GM18873 (cell line): ENCODE measurements at regions not wholly inside any gene's neighbourhood (a gene's known extent, or its start where the extent isn't known, plus 50 kb on each side); places are given as distances from the start of the nearest gene placed in this dataset.
"Not testable (repeated sequence)": the region's sequence is repeated elsewhere in the genome, so short reads cannot be mapped to it uniquely, and the experiment has no call there.

Source experiments
- ATAC-seq: cut with Tn5 transposase; IDR thresholded peaks from one replicate; pipeline ENCODE4 v1.9.1; 2021; ENCODE audit warnings: mild to moderate bottlenecking, moderate library complexity, moderate number of reproducible peaks; ENCODE audit not compliant: unreplicated experiment, low FRiP score

- ATAC-seq, result not testable (repeated sequence)
These were observed 116.1 kb downstream of the OR4M2 start for GRCh38 chr15:22196423-22196822.

DNA sequence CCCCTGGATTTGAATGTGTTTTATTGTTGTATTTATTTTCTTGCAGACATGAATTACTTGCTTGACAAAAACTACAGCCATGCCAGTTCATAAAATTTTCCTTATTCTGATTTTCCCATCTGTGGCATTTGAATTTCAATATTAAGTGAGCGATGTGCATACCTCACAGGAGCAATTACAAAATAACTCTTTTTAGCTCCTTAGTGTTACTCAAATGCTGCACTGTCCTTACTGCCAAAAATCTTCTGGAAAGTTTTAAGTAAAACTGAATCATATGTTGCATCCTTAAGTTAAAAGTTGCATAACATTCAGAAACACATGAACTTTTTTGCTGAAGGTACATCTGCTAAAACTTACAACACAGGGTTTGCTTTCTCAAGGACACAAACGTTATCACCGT, 120.1 kb downstream of the OR4M2 start:
- ATAC-seq, result not testable (repeated sequence)

DNA sequence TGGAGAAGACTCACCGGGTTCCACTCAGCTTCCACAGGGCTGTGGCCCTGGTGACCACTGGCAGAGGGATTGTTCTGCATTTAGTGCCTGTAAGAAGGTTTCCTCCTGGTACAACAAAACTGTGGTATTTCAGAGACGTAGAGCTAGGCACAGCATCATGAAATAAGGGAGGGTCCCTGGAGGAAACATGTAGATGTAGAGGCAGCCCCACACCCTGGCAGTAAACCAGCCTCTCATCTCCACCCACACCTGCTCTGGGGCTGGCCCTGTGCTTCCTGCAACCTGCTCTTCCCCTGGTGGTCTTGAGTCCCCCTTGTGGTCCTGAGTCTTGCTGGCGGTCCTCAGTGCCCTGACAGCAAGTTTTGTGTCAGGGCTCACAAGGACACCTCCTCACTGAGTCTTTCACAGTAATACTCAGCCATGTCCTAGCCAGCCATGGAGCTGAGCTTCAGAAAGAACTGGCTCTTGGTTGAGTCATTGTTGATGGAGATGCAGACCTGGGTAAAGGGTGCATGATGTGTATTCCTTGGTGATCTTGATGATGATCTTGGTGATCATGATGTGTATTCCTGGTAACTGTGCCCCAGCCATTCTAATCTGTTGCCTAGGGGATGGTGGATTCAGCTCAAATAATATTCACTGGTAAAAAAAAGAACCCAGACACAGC, 121.8 kb downstream of the OR4M2 start:
- not testable (repeated sequence) for ATAC-seq

GRCh38 chr15:22203208-22203607, 122.9 kb downstream of the OR4M2 start:
- not testable (repeated sequence) for ATAC-seq

- ATAC-seq, result not testable (repeated sequence)
These were observed 128.8 kb downstream of the OR4M2 start for GRCh38 chr15:22209086-22209485.

GRCh38 chr15:22222596-22222995, 142.3 kb downstream of the OR4M2 start:
- ATAC-seq, result not testable (repeated sequence)

DNA sequence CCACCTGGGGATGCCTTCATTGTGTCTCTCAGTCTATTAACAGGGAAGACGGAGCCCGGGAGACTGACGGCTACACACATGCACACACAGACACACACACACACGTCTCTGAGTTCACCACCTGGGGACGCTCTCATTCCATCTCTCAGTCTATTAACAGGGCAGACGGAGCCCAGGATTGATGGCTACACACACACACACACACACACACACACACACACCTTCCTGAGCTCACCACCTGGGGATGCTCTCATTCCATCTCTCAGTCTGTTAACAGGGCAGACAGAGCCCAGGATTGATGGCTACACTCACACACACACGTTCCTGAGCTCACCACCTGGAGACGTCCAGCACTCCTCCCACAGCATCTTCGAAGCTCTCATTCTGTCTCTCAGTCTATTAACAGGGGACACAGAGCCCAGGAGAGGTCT, 143.9 kb downstream of the OR4M2 start:
- no peak for ATAC-seq

DNA sequence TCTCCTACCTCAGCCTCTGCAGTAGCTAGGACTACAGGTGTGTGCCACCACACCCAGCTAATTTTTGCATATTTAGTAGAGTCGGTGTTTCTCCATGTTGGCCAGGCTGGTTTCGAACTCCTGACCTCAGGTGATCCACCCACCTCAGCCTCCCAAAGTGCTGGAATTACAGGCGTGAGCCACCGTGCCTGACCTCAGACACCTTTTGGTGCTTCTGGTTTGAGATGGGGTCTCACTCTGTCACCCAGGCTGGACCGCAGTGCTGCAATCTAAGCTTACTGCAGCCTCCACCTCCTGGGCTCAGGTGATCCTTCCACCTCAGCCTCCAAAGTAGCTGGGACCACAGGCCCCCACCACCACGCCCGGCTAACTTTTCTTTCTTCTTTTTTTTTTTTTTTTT, 144.6 kb downstream of the OR4M2 start:
- ATAC-seq, result not testable (repeated sequence)

- ATAC-seq, result no peak
These were observed 145.9 kb downstream of the OR4M2 start for GRCh38 chr15:22226034-22226790.

GRCh38 chr15:22227411-22228100, 147.2 kb downstream of the OR4M2 start:
- no peak for ATAC-seq

DNA sequence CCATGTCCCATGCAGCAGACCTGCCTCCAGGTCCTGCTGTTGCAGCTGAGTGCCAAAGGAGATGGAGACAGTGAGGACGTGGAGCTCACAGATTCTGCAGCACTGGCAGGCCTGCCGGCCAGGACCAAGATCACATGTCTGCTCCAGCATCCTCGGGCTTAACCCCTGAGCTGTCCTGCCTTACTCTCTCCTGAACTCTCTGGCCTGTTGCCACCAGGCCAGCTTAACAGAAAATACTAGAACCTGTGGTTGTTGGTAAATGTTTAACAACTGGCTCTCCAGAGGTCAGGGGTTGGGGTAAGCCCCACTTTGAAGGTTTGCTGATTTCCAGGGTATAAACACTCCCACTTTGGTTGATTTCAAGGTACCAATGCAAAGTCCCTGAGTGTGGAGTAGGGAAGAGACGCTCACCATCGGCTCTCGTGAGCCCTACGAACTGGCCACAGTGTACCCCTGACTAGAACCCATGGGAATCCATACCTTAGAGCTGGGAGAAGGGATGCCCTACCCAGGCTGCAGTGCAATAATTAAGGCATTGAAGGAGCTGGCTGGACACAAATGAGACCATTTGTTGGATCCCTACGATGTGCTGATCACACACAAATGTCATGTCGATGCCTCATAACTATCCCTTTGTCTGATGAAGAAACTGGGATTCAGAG, 147.9 kb downstream of the OR4M2 start:
- no peak for ATAC-seq

DNA sequence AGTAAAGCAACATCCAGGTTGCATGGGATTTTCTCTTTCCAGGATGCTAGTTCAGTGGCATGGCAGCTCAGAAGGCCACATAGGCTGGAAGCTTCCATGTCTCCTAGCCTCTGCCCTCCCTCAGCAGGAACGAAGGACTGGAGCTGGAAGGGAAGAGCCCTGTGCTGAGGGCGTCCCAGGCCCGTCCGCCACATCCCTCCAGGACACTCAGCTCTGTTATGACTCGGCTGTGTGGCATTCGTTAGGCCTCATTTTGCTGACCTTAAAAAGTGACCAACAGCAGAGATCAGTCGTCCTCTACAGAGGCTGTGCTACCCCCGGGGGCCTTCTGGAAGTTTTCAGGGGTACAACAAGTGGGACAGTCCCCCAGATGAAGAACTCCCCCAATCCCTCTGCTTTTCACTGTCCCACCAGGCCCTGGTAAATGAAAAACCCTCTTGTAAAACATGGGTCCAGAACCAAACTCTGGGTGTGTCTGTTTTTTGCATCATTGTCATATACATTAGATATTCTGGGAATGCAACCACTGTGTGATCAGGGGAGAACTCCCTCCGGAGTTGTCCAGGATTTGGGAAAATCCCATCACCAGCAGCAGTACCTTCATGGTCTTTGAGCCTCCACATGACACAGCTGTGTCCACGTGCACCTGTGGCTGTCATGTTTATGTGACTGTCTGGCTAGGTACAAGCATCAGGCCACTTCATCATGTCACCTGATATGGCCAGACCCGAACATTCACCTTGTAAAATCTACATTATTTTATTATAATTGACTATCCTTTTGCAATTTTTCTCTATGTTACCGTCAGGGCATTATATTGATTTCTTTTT, 149.9 kb downstream of the OR4M2 start:
- ATAC-seq, result no peak

DNA sequence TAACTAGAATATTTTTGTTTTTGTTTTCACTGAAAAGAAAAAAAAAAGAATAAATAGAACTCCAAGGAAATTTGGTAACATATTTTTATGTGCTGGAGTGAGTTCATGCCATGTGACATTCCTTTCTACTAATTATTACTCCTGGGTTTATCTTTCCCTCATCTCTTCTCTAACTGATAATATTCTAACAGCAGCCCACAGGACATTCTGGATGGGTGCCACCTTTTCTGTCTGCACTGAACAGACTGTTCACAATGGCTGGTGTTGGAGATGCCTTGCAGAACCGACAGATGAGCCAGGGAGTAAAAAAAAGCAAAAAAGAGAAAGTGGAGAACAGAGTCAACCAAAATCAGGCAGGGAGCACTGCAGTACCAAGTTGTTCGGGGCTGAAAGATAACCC, 151.3 kb downstream of the OR4M2 start:
- no peak for ATAC-seq

GRCh38 chr15:22232675-22233074, 152.3 kb downstream of the OR4M2 start:
- no peak for ATAC-seq

DNA sequence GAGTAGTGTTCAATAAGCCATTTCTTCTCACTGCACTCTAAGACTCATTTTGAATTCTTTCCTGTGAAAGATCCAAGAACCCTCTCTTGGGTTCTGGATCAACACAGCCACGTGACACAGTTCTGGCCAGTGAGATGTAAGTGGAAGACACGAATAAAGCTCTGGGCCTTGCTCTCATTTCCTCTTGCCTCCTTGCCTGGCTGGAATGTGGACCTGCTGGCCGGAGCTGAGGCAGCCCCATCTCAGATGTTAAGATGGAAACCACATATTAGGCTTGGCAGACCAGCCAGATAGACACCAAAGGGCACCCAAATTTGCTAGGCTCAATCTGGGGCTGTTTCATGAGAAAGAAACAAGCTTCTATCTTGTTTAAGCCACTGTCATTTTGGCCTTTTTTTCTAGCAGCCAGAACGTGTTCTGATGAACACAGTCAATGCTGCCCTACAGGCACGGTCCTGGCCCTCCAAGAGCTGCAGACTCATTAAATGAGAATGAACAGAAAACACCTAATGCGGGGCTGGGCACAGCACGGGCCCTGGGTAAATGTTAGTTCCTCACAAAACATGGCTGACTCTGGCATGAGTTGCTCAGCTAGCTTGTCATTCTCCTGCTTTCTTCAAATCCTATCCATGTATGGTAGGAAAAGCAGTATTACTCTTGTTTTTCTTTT, 155.1 kb downstream of the OR4M2 start:
- not testable (repeated sequence) for ATAC-seq

- no peak for ATAC-seq
These were observed 156.1 kb downstream of the OR4M2 start for GRCh38 chr15:22236469-22236868.

- ATAC-seq, result no peak
These were observed 157.6 kb downstream of the OR4M2 start for GRCh38 chr15:22237891-22238275.

GRCh38 chr15:22238276-22238958, 158.1 kb downstream of the OR4M2 start:
- not testable (repeated sequence) for ATAC-seq
